ENCODE measurements at regions not wholly inside any gene's neighbourhood (a gene's known extent, or its start where the extent isn't known, plus 50 kb on each side); places are given as distances from the start of the nearest gene placed in this dataset.

DNA sequence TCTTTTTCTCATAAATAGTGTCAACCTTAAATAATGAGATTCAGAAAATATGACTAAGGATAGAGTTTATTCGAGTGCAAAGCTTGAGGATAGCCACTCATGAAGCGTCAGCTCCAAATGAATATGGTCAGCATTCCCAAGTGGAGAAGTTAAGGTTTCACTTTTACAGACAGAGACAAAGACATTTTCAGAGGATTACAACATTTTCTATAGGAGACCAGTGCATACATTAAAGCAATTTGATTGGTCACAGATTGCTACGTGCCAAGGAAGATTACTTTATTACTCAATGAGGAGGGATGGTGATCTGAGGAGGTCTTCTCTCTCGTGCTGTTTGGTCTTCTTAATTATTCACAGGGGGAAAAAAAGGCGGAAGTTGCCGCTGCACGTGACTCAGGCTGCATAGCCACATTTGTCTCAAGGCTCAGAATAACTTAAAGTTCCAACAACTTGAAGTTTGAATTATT is 60.1 kb upstream of the SPATA31C2 start:
- peak overlapping the region; percentile 33 for H3K4me3 ChIP-seq (ENCODE audit: control insufficient read depth, low read depth, low read length)
- TF ChIP-seq, protein P1, sequence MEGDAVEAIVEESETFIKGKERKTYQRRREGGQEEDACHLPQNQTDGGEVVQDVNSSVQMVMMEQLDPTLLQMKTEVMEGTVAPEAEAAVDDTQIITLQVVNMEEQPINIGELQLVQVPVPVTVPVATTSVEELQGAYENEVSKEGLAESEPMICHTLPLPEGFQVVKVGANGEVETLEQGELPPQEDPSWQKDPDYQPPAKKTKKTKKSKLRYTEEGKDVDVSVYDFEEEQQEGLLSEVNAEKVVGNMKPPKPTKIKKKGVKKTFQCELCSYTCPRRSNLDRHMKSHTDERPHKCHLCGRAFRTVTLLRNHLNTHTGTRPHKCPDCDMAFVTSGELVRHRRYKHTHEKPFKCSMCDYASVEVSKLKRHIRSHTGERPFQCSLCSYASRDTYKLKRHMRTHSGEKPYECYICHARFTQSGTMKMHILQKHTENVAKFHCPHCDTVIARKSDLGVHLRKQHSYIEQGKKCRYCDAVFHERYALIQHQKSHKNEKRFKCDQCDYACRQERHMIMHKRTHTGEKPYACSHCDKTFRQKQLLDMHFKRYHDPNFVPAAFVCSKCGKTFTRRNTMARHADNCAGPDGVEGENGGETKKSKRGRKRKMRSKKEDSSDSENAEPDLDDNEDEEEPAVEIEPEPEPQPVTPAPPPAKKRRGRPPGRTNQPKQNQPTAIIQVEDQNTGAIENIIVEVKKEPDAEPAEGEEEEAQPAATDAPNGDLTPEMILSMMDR (conservative IDR thresholded peaks at IDR 0.05; ENCODE audit: control insufficient read depth, insufficient read depth, low read depth, low read length), result no peak
- peak; percentile 62 for DNase-seq (ENCODE audit: low read depth)

DNA sequence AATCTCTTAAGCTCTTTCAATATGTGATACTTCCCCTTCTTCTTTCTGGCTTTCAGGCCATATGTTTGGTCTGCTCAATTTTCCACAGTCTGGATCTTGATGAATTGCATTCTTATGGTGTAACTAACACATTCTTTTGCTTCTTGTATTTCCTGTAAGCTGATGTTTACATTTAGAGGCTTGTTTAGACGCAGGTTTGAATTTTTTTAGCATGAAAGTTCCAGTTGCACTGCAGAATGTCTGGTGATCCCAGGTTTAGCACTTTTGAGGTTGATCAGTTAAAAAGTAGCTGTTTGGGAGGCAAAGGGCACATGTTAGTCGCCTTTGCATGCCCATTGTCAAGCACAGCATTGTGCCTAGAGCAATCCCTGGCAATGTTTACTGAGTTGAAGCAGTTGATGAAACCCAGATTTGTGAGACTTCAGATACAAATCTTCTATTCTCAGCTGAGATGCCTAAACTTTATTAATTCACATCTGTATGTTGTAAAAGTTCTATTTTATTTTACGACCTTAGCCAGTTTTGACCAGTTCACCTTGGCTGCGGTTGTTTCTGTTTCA is 59.6 kb upstream of the SPATA31C2 start:
- TF ChIP-seq, protein P1 (conservative IDR thresholded peaks at IDR 0.05; ENCODE audit: control insufficient read depth, insufficient read depth, low read depth, low read length), result no peak
- peak overlapping the region; percentile 33 for H3K4me3 ChIP-seq (ENCODE audit: control insufficient read depth, low read depth, low read length)
- DNase-seq (ENCODE audit: low read depth), result peak; percentile 70

DNA sequence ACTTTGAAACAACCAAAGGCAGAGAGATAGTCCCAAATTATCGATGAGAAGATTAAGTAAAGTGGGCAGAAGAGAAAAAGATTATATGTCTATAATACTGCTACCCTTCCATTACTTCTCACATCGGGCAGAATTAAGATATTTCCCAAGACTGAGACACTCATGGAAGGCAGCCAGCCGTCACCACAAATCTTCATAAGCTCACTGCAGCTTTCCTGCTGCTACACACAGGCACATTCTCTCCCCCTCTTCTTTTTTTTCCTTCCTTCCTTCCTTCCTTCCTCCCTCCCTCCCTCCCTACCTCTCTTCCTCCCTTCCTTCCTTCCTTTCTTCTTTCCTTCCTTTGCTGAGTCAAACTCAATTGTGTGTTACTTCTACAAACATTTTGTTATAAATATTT is 58.7 kb upstream of the SPATA31C2 start:
- peak; percentile 78 for DNase-seq (ENCODE audit: low read depth)
- TF ChIP-seq, protein P1 (conservative IDR thresholded peaks at IDR 0.05; ENCODE audit: control insufficient read depth, insufficient read depth, low read depth, low read length), result no peak
- H3K4me3 ChIP-seq (ENCODE audit: control insufficient read depth, low read depth, low read length), result no peak overlapping the region

DNA sequence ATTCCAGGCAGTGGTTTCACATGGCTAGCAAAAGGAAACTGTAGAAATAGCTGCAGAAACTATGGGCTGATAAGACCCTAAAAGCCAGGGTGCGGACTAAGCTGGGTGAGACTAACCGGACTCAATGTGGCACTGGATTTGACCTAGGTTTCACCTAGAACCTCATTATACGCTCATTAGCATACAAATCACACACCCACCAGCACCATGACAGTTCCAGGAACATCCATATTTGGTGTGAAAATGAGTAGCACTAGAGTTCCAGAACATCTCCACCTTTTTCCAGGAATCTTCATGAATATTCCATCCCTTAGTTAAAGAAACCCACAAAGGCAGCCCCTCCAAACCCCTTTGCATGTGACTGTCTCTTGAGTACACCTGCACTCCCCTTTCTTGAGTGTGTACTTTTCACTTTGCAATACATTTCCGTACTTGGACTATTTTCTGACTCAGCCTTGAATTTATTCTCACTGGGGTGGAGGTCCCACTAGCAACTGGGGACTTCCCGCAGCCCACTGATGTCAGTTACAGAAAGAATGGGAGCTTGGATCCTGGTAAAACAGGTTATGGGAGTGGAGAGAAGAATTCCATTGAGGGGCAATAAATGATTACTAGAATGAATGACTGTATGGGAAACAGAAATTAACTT is 58.0 kb upstream of the SPATA31C2 start:
- no peak for DNase-seq (ENCODE audit: low read depth)
- no peak overlapping the region for H3K4me3 ChIP-seq (ENCODE audit: control insufficient read depth, low read depth, low read length)
- TF ChIP-seq, protein P1 (conservative IDR thresholded peaks at IDR 0.05; ENCODE audit: control insufficient read depth, insufficient read depth, low read depth, low read length), result no peak

DNA sequence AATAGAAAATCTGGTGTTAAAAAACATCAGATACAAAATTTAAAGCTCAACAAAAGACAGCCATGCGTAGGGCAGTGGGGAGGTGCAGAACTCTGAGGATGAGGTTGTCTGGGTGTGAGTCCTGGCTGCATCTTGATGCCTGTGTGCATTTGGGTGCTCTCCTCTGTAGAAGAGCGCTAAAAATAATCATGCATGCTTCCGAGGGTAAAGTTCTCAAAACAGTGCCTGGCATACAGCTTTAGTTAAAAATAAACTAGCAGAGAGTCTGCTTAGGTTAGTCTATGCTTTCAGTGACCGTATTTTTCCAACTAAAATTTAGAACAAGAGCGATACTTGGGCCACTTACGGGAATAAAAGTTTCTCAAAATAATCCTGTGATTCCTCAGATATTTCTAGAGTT is 55.5 kb upstream of the SPATA31C2 start:
- no peak for DNase-seq (ENCODE audit: low read depth)
- TF ChIP-seq, protein P1 (conservative IDR thresholded peaks at IDR 0.05; ENCODE audit: control insufficient read depth, insufficient read depth, low read depth, low read length), result no peak
- H3K4me3 ChIP-seq (ENCODE audit: control insufficient read depth, low read depth, low read length), result no peak overlapping the region

DNA sequence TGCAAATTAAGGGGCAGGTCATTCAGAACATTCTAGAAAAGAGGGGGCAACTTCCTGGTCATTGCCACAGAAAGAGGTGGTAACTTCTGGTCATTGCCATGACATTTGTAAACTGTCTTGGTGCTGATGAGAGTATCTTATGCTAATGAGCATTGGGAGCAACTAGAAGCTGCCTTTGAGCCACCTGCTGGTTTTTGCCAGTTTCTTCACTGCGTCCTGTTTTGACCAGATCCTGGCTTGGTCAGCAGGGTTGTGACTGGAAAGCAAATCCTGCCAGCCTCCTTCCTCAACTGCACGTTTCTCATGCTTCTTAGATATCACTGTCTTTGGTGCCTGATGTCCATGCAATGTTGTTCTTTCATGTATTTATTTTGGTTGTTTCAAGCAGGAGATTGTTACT is 53.2 kb upstream of the SPATA31C2 start:
- TF ChIP-seq, protein P1 (conservative IDR thresholded peaks at IDR 0.05; ENCODE audit: control insufficient read depth, insufficient read depth, low read depth, low read length), result no peak
- DNase-seq (ENCODE audit: low read depth), result no peak
- no peak overlapping the region for H3K4me3 ChIP-seq (ENCODE audit: control insufficient read depth, low read depth, low read length)

Measured in fibroblast of mammary gland (primary cell).